ENCODE measurements at regions not wholly inside any gene's neighbourhood (a gene's known extent, or its start where the extent isn't known, plus 50 kb on each side); places are given as distances from the start of the nearest gene placed in this dataset.

DNA sequence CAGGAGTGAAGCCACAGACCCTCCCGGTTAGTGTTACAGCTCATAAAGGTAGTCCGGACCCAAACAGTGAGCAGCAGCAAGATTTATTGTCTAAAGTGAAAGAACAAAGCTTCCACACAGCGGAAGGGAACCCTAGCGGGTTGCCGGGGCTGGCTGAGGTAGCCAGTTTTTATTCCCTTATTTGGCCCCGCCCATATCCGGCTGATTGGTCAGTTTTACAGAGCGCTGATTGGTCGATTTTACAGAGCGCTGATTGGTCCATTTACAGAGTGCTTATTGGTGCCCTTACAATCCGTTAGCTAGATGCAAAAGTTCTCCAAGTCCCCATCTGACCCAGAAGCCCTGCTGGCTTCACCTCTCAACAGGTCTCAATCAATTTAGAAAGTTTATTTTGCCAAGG is 126.0 kb upstream of the RFC3 start:
- H3K36me3 ChIP-seq (replicated peaks), result no peaks in the 10 kb centered on the region
- no peak overlapping the region for H3K4me3 ChIP-seq (ENCODE audit: low read depth, low read length)
- in situ Hi-C loops (cut with HindIII; ENCODE audit: low pct_ligation_motif_present, low sequenced_read_pairs), result no loop called here
- no peak overlapping the region for H3K27ac ChIP-seq
- TF ChIP-seq, protein P1, sequence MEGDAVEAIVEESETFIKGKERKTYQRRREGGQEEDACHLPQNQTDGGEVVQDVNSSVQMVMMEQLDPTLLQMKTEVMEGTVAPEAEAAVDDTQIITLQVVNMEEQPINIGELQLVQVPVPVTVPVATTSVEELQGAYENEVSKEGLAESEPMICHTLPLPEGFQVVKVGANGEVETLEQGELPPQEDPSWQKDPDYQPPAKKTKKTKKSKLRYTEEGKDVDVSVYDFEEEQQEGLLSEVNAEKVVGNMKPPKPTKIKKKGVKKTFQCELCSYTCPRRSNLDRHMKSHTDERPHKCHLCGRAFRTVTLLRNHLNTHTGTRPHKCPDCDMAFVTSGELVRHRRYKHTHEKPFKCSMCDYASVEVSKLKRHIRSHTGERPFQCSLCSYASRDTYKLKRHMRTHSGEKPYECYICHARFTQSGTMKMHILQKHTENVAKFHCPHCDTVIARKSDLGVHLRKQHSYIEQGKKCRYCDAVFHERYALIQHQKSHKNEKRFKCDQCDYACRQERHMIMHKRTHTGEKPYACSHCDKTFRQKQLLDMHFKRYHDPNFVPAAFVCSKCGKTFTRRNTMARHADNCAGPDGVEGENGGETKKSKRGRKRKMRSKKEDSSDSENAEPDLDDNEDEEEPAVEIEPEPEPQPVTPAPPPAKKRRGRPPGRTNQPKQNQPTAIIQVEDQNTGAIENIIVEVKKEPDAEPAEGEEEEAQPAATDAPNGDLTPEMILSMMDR (IDR thresholded peaks at IDR 0.05; ENCODE audit: low read depth, low read length, missing control alignments), result no peak
- H3K27me3 ChIP-seq (replicated peaks), result no peaks in the 10 kb centered on the region
- DNase-seq, result no peak

DNA sequence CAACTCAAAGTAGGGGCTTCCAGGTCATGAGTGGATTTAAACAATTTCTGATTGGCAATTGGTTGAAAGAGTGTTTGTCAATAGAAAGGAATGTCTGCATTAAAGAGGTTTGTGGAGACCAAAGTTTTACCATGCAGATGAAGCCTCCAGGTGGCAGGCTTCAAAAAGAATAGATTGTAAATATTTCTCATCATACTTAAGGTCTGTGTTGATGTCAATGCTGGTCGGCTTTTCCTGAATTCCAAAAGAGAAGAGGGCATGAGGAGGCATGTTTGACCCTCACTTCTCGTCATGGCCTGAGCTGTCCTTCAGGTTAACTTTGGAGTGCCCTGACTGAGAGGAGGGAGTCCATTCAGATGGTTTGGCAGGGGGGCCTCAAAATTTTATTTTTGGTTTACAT is 125.4 kb upstream of the RFC3 start:
- TF ChIP-seq, protein P1 (IDR thresholded peaks at IDR 0.05; ENCODE audit: low read depth, low read length, missing control alignments), result no peak
- no peak for DNase-seq
- in situ Hi-C loops (cut with HindIII; ENCODE audit: low pct_ligation_motif_present, low sequenced_read_pairs), result no loop called here
- H3K36me3 ChIP-seq (replicated peaks), result no peaks in the 10 kb centered on the region
- H3K27me3 ChIP-seq (replicated peaks), result no peaks in the 10 kb centered on the region
- no peak overlapping the region for H3K27ac ChIP-seq
- H3K4me3 ChIP-seq (ENCODE audit: low read depth, low read length), result no peak overlapping the region

DNA sequence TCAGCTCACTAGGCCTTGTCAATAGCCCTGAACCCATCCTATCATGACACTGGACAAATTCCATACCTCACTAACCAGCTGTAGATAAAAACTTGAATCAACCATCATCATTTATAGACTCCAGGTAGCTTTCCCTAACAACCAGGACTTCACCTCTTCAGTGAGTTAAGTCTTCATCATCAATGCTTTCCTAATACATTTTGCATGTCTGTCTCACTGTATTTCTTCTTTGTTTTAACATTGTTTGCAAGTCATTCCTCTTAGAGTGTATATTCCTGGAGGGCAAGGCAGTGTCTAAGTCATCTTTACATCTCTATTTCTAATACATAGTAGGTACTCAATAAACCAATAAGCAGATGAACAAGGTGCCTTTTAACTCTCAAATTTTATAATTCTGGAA is 123.4 kb upstream of the RFC3 start:
- no peak overlapping the region for H3K27ac ChIP-seq

DNA sequence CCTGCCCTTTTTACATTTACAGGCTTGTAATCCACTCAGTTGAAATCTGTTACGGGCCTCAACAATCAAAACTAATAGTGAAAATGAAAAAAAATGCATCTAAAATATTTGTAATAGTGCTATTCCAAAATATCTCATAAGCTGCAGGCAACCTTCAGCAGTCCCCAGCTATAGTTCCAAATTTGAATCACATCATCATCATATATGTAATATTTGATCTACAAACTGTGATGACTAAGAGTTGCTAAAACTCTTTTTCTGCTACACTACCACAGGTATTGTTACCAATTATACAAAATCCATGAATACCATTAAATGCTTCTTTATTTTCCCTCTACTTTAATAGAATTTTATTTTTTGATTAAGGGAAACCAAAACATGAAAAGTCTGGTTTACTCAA is 121.4 kb upstream of the RFC3 start:
- in situ Hi-C loops (cut with HindIII; ENCODE audit: low pct_ligation_motif_present, low sequenced_read_pairs), result no loop called here
- TF ChIP-seq, protein P1 (IDR thresholded peaks at IDR 0.05; ENCODE audit: low read depth, low read length, missing control alignments), result no peak
- no peak for DNase-seq
- H3K27me3 ChIP-seq (replicated peaks), result no peaks in the 10 kb centered on the region
- H3K27ac ChIP-seq, result no peak overlapping the region
- no peak overlapping the region for H3K4me3 ChIP-seq (ENCODE audit: low read depth, low read length)
- H3K36me3 ChIP-seq (replicated peaks), result no peaks in the 10 kb centered on the region

More for the DNA sequence above, 123.4 kb upstream of the RFC3 start:
- TF ChIP-seq, protein P1 (IDR thresholded peaks at IDR 0.05; ENCODE audit: low read depth, low read length, missing control alignments), result no peak
- no peaks in the 10 kb centered on the region for H3K27me3 ChIP-seq (replicated peaks)
- no peaks in the 10 kb centered on the region for H3K36me3 ChIP-seq (replicated peaks)
- H3K4me3 ChIP-seq (ENCODE audit: low read depth, low read length), result no peak overlapping the region
- in situ Hi-C loops (cut with HindIII; ENCODE audit: low pct_ligation_motif_present, low sequenced_read_pairs), result no loop called here
- DNase-seq, result no peak

DNA sequence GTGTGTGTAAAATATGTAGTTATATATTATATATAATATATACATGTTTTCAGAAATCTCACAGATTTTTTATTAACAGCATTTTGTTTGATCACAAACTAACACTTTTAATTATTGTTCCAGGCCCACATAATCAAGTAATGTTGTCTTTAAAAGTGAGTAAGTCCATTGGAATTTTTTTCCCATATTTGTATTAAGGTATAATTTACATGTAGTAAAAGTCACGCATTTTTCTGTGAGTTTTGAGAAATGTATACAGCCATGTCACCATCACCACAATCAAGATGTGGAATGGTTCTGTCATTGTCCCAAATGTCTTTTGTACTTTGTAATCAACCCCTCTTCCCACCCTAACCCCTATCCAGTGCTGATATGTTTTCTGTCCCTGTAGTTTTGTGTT is 120.0 kb upstream of the RFC3 start:
- H3K27ac ChIP-seq, result no peak overlapping the region
- H3K36me3 ChIP-seq (replicated peaks), result no peaks in the 10 kb centered on the region
- in situ Hi-C loops (cut with HindIII; ENCODE audit: low pct_ligation_motif_present, low sequenced_read_pairs), result no loop called here
- TF ChIP-seq, protein P1 (IDR thresholded peaks at IDR 0.05; ENCODE audit: low read depth, low read length, missing control alignments), result no peak
- DNase-seq, result no peak
- H3K4me3 ChIP-seq (ENCODE audit: low read depth, low read length), result no peak overlapping the region
- no peaks in the 10 kb centered on the region for H3K27me3 ChIP-seq (replicated peaks)

DNA sequence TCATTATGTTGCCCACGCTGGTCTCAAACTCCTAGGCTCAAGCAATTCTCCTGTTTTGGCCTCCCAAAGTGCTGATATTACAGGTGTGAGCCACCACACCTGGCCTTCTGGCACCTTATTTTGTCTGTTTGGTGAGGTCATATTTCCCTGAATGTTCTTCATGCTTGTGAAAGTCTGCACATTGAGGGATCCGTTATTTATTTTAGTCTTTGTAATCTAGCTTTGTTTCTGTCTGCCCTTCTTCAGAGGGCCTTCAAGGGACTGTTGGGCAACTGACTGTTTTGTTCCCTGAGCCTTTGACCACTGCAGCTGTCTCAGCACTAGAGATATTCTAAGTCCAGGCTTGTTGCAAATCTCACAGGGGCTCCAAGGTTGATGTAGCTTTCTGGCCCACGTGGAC is 110.5 kb upstream of the RFC3 start:
- no peak overlapping the region for H3K4me3 ChIP-seq (ENCODE audit: low read depth, low read length)
- in situ Hi-C loops (cut with HindIII; ENCODE audit: low pct_ligation_motif_present, low sequenced_read_pairs), result no loop called here
- H3K36me3 ChIP-seq (replicated peaks), result no peaks in the 10 kb centered on the region
- no peaks in the 10 kb centered on the region for H3K27me3 ChIP-seq (replicated peaks)
- no peak for DNase-seq
- TF ChIP-seq, protein P1 (IDR thresholded peaks at IDR 0.05; ENCODE audit: low read depth, low read length, missing control alignments), result no peak
- no peak overlapping the region for H3K27ac ChIP-seq
